ENCODE measurements at regions not wholly inside any gene's neighbourhood (a gene's known extent, or its start where the extent isn't known, plus 50 kb on each side); places are given as distances from the start of the nearest gene placed in this dataset.

DNA sequence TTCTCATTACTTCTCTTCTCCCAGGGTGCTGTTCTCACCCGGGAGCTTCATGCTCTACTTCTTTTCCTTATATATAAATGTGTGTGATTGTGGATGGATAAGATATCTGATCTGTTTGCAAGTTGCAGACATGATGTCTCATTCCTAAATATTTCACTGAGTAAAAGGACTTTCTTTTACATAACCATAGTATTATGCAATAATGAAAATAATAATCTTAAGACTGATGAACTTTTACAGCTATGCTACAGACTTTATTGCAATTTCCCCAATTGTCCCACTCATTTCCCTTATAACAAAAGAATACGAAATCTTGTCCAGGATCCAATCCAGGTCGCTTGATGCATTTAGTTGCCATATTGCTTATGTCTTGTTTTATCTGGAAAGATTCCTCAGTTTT, 284.5 kb upstream of the JAG1 start:
- CTCF ChIA-PET, result no interaction called here
- in situ Hi-C loops (cut with HindIII; ENCODE audit: low pct_unique_long_range_greater_than_20kb, low sequenced_read_pairs), result no loop called here
- no peaks in the 10 kb centered on the region; the same call in 1 of the 2 replicates for H3K4me1 ChIP-seq (ENCODE audit: control insufficient read depth, insufficient read depth, low read length)

GRCh38 chr20:10960416-10960815, 286.6 kb upstream of the JAG1 start:
- DNase-seq (ENCODE audit: low read depth, low spot score), result no peak
- BruUV-seq (replicated peaks), result no TSS peak
- in situ Hi-C loops (cut with HindIII; ENCODE audit: low pct_unique_long_range_greater_than_20kb, low sequenced_read_pairs), result no loop called here
- intact Hi-C loops (cut with micrococcal nuclease; ENCODE audit: unreplicated experiment), result no loop called here
- H3K4me3 ChIP-seq (ENCODE audit: low read depth in 2 of 2, low read length in 2 of 2), result no peak overlapping the region
- H3K27me3 ChIP-seq (ENCODE audit: control insufficient read depth, insufficient read depth, low read length), result no peaks in the 10 kb centered on the region
- H3K27ac ChIP-seq (ENCODE audit: low read length), result no peak overlapping the region
- no peaks in the 10 kb centered on the region; the same call in 1 of the 2 replicates for H3K4me1 ChIP-seq (ENCODE audit: control insufficient read depth, insufficient read depth, low read length)
- H3K9me3 ChIP-seq (ENCODE audit: control insufficient read depth, insufficient read depth, low read depth, low read length), result no peaks in the 10 kb centered on the region
- no peak for ATAC-seq
- ChIA-PET POLR2A (no interaction called here), CTCF (no interaction called here)
- no peaks in the 10 kb centered on the region for H3K36me3 ChIP-seq (ENCODE audit: control insufficient read depth, insufficient read depth, low read length)
- TF ChIP-seq CTCF (IDR thresholded peaks at IDR 0.05) (no peak), POLR2AphosphoS5 (IDR thresholded peaks at IDR 0.05; ENCODE audit: low read depth, low read length) (no peak), SIN3A (IDR thresholded peaks at IDR 0.05; ENCODE audit: borderline replicate concordance, insufficient read depth, low read depth, low read length) (no peak), TCF7L2 (IDR thresholded peaks at IDR 0.05; ENCODE audit: low read depth, low read length) (no peak)
- TF ChIP-seq, protein P1, sequence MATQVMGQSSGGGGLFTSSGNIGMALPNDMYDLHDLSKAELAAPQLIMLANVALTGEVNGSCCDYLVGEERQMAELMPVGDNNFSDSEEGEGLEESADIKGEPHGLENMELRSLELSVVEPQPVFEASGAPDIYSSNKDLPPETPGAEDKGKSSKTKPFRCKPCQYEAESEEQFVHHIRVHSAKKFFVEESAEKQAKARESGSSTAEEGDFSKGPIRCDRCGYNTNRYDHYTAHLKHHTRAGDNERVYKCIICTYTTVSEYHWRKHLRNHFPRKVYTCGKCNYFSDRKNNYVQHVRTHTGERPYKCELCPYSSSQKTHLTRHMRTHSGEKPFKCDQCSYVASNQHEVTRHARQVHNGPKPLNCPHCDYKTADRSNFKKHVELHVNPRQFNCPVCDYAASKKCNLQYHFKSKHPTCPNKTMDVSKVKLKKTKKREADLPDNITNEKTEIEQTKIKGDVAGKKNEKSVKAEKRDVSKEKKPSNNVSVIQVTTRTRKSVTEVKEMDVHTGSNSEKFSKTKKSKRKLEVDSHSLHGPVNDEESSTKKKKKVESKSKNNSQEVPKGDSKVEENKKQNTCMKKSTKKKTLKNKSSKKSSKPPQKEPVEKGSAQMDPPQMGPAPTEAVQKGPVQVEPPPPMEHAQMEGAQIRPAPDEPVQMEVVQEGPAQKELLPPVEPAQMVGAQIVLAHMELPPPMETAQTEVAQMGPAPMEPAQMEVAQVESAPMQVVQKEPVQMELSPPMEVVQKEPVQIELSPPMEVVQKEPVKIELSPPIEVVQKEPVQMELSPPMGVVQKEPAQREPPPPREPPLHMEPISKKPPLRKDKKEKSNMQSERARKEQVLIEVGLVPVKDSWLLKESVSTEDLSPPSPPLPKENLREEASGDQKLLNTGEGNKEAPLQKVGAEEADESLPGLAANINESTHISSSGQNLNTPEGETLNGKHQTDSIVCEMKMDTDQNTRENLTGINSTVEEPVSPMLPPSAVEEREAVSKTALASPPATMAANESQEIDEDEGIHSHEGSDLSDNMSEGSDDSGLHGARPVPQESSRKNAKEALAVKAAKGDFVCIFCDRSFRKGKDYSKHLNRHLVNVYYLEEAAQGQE (IDR thresholded peaks at IDR 0.05; ENCODE audit: insufficient read depth in 1 of 2, low read depth in 2 of 2, low read length in 1 of 2), result no peak

More for the DNA sequence above, 284.5 kb upstream of the JAG1 start:
- Histone ChIP-seq H3K36me3 (ENCODE audit: control insufficient read depth, insufficient read depth, low read length) (no peaks in the 10 kb centered on the region), H3K4me3 (ENCODE audit: low read depth in 2 of 2, low read length in 2 of 2) (no peak overlapping the region), H3K27me3 (ENCODE audit: control insufficient read depth, insufficient read depth, low read length) (no peaks in the 10 kb centered on the region), H3K27ac (ENCODE audit: low read length) (no peak overlapping the region), H3K9me3 (ENCODE audit: control insufficient read depth, insufficient read depth, low read depth, low read length) (no peaks in the 10 kb centered on the region)
- BruUV-seq (replicated peaks), result no TSS peak
- DNase-seq (ENCODE audit: low read depth, low spot score) (no peak), ATAC-seq (no peak)
- intact Hi-C loops (cut with micrococcal nuclease; ENCODE audit: unreplicated experiment), result no loop called here
- POLR2A ChIA-PET, result no interaction called here
- TF ChIP-seq SIN3A (IDR thresholded peaks at IDR 0.05; ENCODE audit: borderline replicate concordance, insufficient read depth, low read depth, low read length) (no peak), CTCF (IDR thresholded peaks at IDR 0.05) (no peak), POLR2AphosphoS5 (IDR thresholded peaks at IDR 0.05; ENCODE audit: low read depth, low read length) (no peak), TCF7L2 (IDR thresholded peaks at IDR 0.05; ENCODE audit: low read depth, low read length) (no peak)
- TF ChIP-seq, protein P1 (IDR thresholded peaks at IDR 0.05; ENCODE audit: insufficient read depth in 1 of 2, low read depth in 2 of 2, low read length in 1 of 2), result no peak

All from Panc1 (cell line).